GM23248 (cell line): ENCODE measurements at regions not wholly inside any gene's neighbourhood (a gene's known extent, or its start where the extent isn't known, plus 50 kb on each side); places are given as distances from the start of the nearest gene placed in this dataset.

Source experiments
- EZH2 ChIP-seq: fragments of 200-600 bp; sonication (generic); IDR thresholded peaks from 2 replicates; pipeline ENCODE4 v1.6.1; 2018; ENCODE audit warnings: antibody characterized with exemption, mild to moderate bottlenecking; ENCODE audit not compliant: insufficient read depth, poor library complexity, severe bottlenecking
- EZH2phosphoT487 ChIP-seq: fragments of 200-600 bp; sonication (generic); IDR thresholded peaks from 2 replicates; pipeline ENCODE4 v1.6.1; 2018; ENCODE audit warnings: antibody characterized with exemption, moderate library complexity, mild to moderate bottlenecking, low read depth; ENCODE audit not compliant: insufficient read depth

- TF ChIP-seq EZH2 (no peak), EZH2phosphoT487 (no peak)
Measured at GRCh38 chr9:708182-708550, 133.3 kb upstream of the DMRT1 start.
